HUES64 (cell line): ENCODE measurements at regions not wholly inside any gene's neighbourhood (a gene's known extent, or its start where the extent isn't known, plus 50 kb on each side); places are given as distances from the start of the nearest gene placed in this dataset.

Experiments
- H3K27ac ChIP-seq: 2 replicates; pipeline ENCODE4 v1.7.0; 2013; ENCODE audit warnings: low read depth, low read length, inconsistent platforms
- H3K27me3 ChIP-seq: 2 replicates; pipeline ENCODE4 v1.6.1; 2013; ENCODE audit warnings: mild to moderate bottlenecking, low read length; ENCODE audit not compliant: insufficient read depth
- H3K36me3 ChIP-seq: 2 replicates; pipeline ENCODE4 v1.6.1; 2013; ENCODE audit warnings: mild to moderate bottlenecking, low read length; ENCODE audit not compliant: insufficient read depth
- H3K4me1 ChIP-seq: 2 replicates; pipeline ENCODE4 v1.6.1; 2013; ENCODE audit warnings: mild to moderate bottlenecking, low read length, moderate library complexity; ENCODE audit not compliant: insufficient read depth
- H3K4me3 ChIP-seq: 2 replicates; pipeline ENCODE4 v1.5.1; 2013; ENCODE audit warnings: mild to moderate bottlenecking, low read length, moderate library complexity
- H3K9ac ChIP-seq: 2 replicates; pipeline ENCODE4 v1.6.1; 2013; ENCODE audit warnings: mild to moderate bottlenecking, low read depth, low read length
- H3K9me3 ChIP-seq: 2 replicates; pipeline ENCODE4 v1.6.1; 2013; ENCODE audit warnings: low read depth, low read length; ENCODE audit not compliant: insufficient read depth
- WGBS: fragments of 150-250, 120-280 bp; methylation state at CpG from one replicate; pipeline ENCODE4 v1.1.7; 2013; ENCODE audit warnings: missing lambda C conversion rate; 5-methylcytosine and 5-hydroxymethylcytosine counted together

DNA sequence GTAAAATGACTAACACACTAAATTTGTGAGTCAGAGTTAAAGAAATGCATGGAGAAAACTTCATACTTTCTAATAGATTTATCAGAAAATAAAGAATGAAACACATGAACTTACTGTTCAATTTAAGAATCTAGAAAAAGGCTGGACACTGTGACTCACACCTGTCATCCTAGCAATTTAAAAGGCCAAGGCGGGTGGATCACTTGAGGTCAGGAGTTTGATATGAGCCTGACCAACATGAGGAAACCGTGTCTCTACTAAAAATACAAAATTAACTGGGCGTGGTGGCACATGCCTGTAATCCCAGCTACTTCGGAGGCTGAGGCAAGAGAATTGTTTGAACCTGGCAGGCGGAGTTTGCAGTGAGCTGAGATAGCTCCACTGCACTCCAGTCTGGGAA is 1106.2 kb upstream of the LRRN3 start:
- Histone ChIP-seq H3K4me3 (no peak overlapping the region), H3K27me3 (no peaks in the 10 kb centered on the region), H3K4me1 (peaks cover 12% of the 10 kb centered on the region; the same call in 1 of the 2 replicates), H3K9me3 (peaks cover 14% of the 10 kb centered on the region), H3K36me3 (no peaks in the 10 kb centered on the region), H3K9ac (no peak overlapping the region), H3K27ac (no peak overlapping the region)
- WGBS: 96% methylated on average over 5 of the region's 5 CpGs

DNA sequence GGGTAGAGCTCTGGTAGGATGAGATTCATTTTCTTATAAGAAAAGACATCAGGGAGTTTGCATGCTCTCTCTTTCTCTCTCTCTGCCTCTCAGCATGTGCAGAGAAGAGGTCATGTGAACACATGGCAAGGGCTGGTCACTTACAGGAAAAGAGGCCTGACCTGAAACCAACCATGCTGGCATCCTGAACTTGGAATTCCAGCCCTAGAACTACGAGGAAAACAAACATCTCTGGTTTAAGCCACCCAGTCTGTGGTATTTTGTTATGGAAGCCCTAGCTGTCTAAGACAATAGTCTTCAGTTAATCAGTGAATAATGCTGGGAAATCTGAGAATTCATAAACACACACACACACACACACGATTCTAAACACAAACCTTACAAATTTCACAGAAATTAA is 1104.2 kb upstream of the LRRN3 start:
- Histone ChIP-seq H3K27ac (no peak overlapping the region), H3K4me3 (no peak overlapping the region), H3K9me3 (peaks cover 12% of the 10 kb centered on the region), H3K36me3 (no peaks in the 10 kb centered on the region), H3K4me1 (peaks cover 5% of the 10 kb centered on the region; the same call in 1 of the 2 replicates), H3K9ac (no peak overlapping the region), H3K27me3 (no peaks in the 10 kb centered on the region)
- 92% methylated on average over 1 of the region's 2 CpGs for WGBS

DNA sequence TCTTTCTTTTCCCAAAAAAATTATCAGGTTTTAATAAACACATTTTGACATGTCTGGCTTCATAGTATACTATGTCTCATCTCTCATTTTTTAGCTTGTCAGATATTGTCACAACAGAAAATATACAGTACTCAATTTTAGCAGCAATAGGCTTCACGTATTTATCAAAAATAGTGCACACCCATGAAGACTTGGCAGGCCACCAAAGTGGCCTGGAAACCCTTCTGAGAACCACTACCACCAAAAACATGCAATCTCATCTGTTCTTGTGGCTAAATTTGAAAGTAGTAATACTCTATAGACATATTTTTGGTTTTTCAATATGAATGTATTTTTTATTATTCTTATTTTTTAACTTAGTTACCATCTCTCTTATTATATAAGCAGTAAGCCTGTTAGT is 1094.5 kb upstream of the LRRN3 start:
- no peaks in the 10 kb centered on the region for H3K4me1 ChIP-seq
- H3K9ac ChIP-seq: no peak overlapping the region
- H3K27ac ChIP-seq: no peak overlapping the region
- H3K9me3 ChIP-seq: no peaks in the 10 kb centered on the region
- H3K27me3 ChIP-seq: no peaks in the 10 kb centered on the region
- H3K4me3 ChIP-seq: no peak overlapping the region
- no peaks in the 10 kb centered on the region for H3K36me3 ChIP-seq
- WGBS: 100% methylated on average over 1 of the region's 1 CpG

DNA sequence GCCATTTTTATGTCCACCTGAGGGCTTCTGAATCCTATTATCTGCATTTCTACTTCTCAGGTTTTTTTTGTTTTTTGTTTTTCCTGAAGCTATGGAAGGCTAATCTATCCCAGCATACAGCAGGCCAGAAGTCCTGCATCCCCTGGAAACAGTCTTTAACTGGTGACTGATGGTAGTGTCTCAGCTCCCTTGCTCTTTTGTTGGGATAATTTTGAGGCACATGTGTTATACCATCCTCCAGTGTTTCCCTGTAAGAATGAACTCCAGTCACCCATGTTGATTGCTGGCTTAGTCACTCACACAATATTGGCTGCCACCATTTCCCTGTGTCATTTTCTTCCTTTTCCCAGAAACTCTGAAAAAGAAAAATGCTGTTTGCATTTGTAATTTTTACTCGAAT is 1094.0 kb upstream of the LRRN3 start:
- H3K9ac ChIP-seq: no peak overlapping the region
- WGBS: 100% methylated on average over 1 of the region's 1 CpG
- H3K4me1 ChIP-seq: no peaks in the 10 kb centered on the region
- H3K9me3 ChIP-seq: no peaks in the 10 kb centered on the region
- no peaks in the 10 kb centered on the region for H3K36me3 ChIP-seq
- no peak overlapping the region for H3K4me3 ChIP-seq
- H3K27ac ChIP-seq: no peak overlapping the region
- no peaks in the 10 kb centered on the region for H3K27me3 ChIP-seq

DNA sequence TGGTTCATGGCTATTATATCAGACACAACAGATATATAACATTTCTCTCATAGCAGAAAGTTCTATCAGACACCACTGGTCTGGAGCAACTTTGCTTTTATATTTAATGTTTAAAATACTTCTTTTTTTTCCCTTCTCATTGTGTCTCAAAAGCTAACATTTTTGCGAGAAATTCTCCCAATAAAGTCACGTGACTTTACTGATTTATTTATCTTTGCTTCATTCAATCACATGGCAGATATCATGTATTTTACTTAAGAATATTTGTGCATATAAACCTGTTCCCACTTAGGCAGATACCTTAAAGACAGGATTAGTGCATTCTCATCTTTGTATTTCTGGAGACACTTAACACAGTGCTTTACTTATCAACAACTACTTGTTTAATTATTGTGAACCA is 1093.1 kb upstream of the LRRN3 start:
- WGBS: 100% methylated on average over 2 of the region's 2 CpGs

DNA sequence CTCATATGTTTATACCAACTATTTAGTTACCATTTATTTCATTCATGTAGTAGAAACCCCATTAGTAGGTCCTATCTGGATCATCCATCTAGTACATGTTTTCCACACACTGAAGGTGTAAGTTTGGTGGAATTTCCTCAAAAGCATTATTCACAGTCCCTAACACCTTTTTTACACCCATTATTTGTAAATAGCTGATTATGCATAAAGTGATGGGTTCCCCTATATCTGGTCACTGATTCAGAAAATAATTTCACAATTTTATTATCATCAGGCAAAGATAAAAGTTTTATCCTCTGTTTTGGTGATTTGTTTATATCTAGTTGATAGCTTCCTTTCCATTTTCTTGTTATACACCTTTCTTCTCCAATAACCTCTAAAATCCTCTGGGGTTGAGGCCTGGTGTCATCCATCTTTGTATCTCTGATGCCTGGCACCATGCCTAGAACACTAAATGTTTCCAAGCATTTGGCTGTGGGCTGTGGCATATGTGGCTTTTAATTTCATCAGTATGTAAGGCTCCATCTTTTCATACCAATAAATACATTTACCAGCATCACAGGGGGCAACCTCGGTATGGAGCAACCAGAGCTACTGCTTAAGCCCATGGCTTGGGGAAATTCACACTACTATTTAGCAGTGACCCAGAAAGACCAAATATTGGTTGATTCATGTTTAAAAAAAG is 1089.5 kb upstream of the LRRN3 start:
- H3K27me3 ChIP-seq: no peaks in the 10 kb centered on the region
- WGBS: 91% methylated on average over 1 of the region's 1 CpG
- H3K27ac ChIP-seq: no peak overlapping the region
- no peaks in the 10 kb centered on the region for H3K36me3 ChIP-seq
- no peak overlapping the region for H3K4me3 ChIP-seq
- H3K4me1 ChIP-seq: no peaks in the 10 kb centered on the region
- H3K9me3 ChIP-seq: no peaks in the 10 kb centered on the region
- no peak overlapping the region for H3K9ac ChIP-seq

More for the DNA sequence above, 1093.1 kb upstream of the LRRN3 start:
- H3K27me3 ChIP-seq: no peaks in the 10 kb centered on the region
- H3K4me1 ChIP-seq: no peaks in the 10 kb centered on the region
- H3K9ac ChIP-seq: no peak overlapping the region
- H3K27ac ChIP-seq: no peak overlapping the region
- H3K4me3 ChIP-seq: no peak overlapping the region
- H3K36me3 ChIP-seq: no peaks in the 10 kb centered on the region
- H3K9me3 ChIP-seq: no peaks in the 10 kb centered on the region

DNA sequence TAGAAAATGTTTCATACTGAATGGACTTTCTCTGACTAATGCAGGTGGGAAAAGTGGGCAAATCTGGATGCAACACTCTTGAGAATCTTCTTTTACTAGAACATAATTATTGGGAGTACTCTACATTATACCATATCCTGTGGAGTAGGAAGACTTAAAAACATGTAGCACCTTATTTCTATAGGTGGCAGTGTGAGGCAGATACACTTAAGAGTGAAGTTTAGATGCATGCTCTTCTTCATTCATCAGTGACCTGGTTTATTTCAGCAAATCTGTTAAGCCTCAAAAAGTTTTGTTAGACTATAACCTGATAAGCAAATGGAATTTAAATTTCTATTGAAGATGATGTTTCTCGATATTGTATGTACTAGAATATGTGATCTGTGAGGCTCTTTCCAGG is 1087.1 kb upstream of the LRRN3 start:
- Histone ChIP-seq H3K27ac (no peak overlapping the region), H3K4me1 (no peaks in the 10 kb centered on the region), H3K9ac (no peak overlapping the region), H3K36me3 (no peaks in the 10 kb centered on the region), H3K9me3 (no peaks in the 10 kb centered on the region), H3K27me3 (no peaks in the 10 kb centered on the region), H3K4me3 (no peak overlapping the region)
- 100% methylated on average over 1 of the region's 1 CpG for WGBS

GRCh38 chr7:110007320-110008063 is 1083.4 kb upstream of the LRRN3 start:
- Histone ChIP-seq H3K27me3 (no peaks in the 10 kb centered on the region), H3K9ac (no peak overlapping the region), H3K27ac (no peak overlapping the region), H3K36me3 (no peaks in the 10 kb centered on the region), H3K4me1 (no peaks in the 10 kb centered on the region), H3K9me3 (no peaks in the 10 kb centered on the region), H3K4me3 (no peak overlapping the region)
- WGBS: 94% methylated on average over 3 of the region's 4 CpGs

- H3K9me3 ChIP-seq: no peaks in the 10 kb centered on the region
- no peaks in the 10 kb centered on the region; the same call in 1 of the 2 replicates for H3K4me1 ChIP-seq
- H3K27ac ChIP-seq: no peak overlapping the region
- H3K9ac ChIP-seq: no peak overlapping the region
- no peaks in the 10 kb centered on the region for H3K27me3 ChIP-seq
- H3K4me3 ChIP-seq: no peak overlapping the region
- 73% methylated on average over 1 of the region's 3 CpGs for WGBS
- H3K36me3 ChIP-seq: no peaks in the 10 kb centered on the region
Measured at GRCh38 chr7:110010359-110010758, 1080.6 kb upstream of the LRRN3 start.

DNA sequence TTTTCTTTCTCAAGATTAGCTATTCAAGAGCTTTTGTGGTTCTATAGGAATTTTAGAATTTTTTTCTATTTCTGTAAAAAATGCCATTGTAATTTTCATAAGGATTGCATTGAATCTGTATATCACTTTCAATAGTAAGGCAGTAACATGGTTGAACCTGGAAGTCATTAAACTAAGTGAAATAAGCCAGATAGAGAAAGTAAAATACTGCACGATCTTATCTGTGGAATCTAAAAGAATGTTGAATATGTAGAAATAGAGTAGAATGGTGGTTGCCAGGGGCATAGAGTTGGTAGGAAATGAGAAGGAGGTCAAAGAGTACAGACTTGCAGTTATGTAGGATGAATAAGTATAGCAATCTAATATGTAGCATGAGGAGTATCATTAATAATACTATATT is 1073.5 kb upstream of the LRRN3 start:
- H3K27ac ChIP-seq: no peak overlapping the region
- no peak overlapping the region for H3K4me3 ChIP-seq
- no peaks in the 10 kb centered on the region for H3K36me3 ChIP-seq
- no peaks in the 10 kb centered on the region for H3K9me3 ChIP-seq
- 93% methylated on average over 1 of the region's 1 CpG for WGBS
- H3K9ac ChIP-seq: no peak overlapping the region
- H3K27me3 ChIP-seq: no peaks in the 10 kb centered on the region
- no peaks in the 10 kb centered on the region; the same call in 1 of the 2 replicates for H3K4me1 ChIP-seq

DNA sequence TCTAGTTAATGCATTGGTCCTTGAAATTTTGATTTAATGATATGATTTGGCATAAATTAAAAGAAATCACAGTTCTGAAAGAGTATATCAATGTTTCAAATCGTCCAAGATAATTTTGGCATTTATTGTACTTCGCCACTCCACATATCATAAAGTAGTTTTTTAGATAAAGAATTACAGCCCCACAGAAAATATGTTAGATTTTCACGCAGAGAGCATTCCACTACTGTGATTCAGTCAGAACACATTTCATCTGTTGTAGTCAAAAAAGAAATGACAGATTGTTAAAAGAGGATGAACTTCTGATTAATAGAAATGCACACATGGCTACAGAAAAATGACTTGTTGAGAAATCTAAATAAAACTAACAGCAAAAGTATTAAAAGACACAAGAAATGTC is 1063.5 kb upstream of the LRRN3 start:
- Histone ChIP-seq H3K4me3 (no peak overlapping the region), H3K27ac (no peak overlapping the region), H3K4me1 (no peaks in the 10 kb centered on the region), H3K36me3 (no peaks in the 10 kb centered on the region), H3K9me3 (no peaks in the 10 kb centered on the region), H3K9ac (no peak overlapping the region), H3K27me3 (no peaks in the 10 kb centered on the region)
- no CpG with 5 or more reads among the region's 3 CpGs for WGBS
